ENCODE measurements at regions not wholly inside any gene's neighbourhood (a gene's known extent, or its start where the extent isn't known, plus 50 kb on each side); places are given as distances from the start of the nearest gene placed in this dataset.

DNA sequence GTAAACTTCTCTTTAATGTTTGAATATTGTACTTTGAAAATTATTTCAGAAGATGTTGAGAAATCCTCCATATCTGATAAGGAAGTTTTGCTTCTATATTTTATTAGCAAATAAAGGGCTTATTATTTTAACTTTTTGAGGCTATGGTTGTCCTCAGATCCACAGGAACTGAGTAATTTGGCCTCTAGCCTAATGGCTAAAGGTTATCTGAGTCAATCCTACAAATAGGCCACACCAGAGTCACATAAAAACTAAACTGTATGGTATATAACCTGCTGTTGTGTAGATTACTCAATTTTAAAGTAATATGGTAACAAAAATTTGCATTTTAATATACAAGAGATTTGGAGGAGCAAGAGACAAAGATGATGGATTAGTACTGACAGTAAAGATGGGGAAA is 549.2 kb upstream of the GRAMD2B start:
- Mint-ChIP-seq H3K9me3 (peaks cover 14% of the 10 kb centered on the region), H3K36me3 (no peaks in the 10 kb centered on the region), H3K27ac (no peak overlapping the region), H3K4me1 (ENCODE audit: low read depth) (no peaks in the 10 kb centered on the region), H3K4me3 (no peak overlapping the region), H3K27me3 (no peaks in the 10 kb centered on the region)
- intact Hi-C loops (cut with micrococcal nuclease): no loop called here
- no peak for DNase-seq
- ChIA-PET POLR2A (no interaction called here), CTCF (no interaction called here)

DNA sequence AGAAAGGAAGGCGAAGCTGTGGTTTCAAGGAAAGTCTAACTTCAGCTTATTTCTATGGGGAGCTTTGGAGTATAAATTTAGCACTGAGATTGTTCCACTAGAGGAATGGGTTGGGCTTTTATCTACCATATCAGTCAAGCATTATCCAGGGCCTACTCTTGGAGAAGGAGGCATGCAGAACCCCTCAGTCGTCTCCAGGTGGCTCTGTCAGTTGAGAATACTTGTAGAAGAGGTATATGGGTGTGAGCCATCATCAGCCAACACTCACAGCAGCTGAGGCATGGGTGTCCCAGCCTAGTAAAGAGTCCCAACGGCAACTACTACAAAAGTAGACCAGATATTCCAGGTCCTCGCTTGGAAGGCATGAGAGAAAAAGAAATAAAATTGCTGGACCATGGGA is 548.5 kb upstream of the GRAMD2B start:
- no peak overlapping the region for H3K4me3 Mint-ChIP-seq
- intact Hi-C loops (cut with micrococcal nuclease): no loop called here
- no peak for DNase-seq
- H3K36me3 Mint-ChIP-seq: no peaks in the 10 kb centered on the region
- no peaks in the 10 kb centered on the region for H3K4me1 Mint-ChIP-seq (ENCODE audit: low read depth)
- peaks cover 14% of the 10 kb centered on the region for H3K9me3 Mint-ChIP-seq
- POLR2A ChIA-PET: no interaction called here
- CTCF ChIA-PET: no interaction called here
- H3K27ac Mint-ChIP-seq: no peak overlapping the region
- H3K27me3 Mint-ChIP-seq: no peaks in the 10 kb centered on the region

DNA sequence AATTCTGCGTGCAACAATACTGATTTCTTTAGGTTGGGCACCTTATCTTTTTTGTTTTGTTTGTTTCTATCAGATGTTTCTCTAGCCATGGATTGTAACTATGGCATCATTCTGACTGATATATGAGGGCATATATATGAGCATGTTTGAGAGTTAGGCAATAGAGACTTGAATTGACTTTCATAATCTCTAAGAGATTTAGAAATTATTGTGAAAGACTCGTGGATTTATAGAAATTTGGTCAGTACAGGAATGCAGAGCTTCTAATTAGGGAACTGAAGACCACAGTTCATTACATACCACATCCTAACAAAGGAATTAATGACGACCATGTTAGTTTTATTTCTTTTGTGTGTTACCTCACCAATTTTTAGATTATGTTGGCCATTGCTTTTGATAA is 546.0 kb upstream of the GRAMD2B start:
- ChIA-PET CTCF (no interaction called here), POLR2A (no interaction called here)
- H3K27ac Mint-ChIP-seq: no peak overlapping the region
- no peaks in the 10 kb centered on the region for H3K36me3 Mint-ChIP-seq
- no peak for DNase-seq
- no peaks in the 10 kb centered on the region for H3K27me3 Mint-ChIP-seq
- peaks cover 14% of the 10 kb centered on the region for H3K9me3 Mint-ChIP-seq
- H3K4me3 Mint-ChIP-seq: no peak overlapping the region
- intact Hi-C loops (cut with micrococcal nuclease): no loop called here
- H3K4me1 Mint-ChIP-seq (ENCODE audit: low read depth): no peaks in the 10 kb centered on the region

DNA sequence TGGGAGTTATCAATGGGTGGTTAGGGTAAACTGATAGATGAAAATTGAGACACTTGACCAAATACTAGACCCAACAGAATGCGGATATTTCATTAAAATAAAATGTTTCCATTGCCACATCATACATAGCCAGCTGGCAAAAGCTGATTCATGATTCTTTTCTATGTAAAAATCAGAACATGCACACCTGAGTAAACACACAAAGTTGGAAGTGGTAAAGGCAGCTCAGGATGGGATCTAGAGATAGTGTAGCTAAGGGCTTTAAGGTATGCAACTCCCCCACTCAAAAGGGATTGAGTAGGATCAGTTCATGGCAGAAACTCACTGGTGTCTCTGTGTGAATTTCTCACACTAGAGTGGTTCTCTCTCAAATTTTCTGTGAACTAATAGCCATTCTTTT is 541.1 kb upstream of the GRAMD2B start:
- H3K4me3 Mint-ChIP-seq: no peak overlapping the region
- no peaks in the 10 kb centered on the region for H3K36me3 Mint-ChIP-seq
- no peaks in the 10 kb centered on the region for H3K27me3 Mint-ChIP-seq
- CTCF ChIA-PET: no interaction called here
- peaks cover 4% of the 10 kb centered on the region for H3K9me3 Mint-ChIP-seq
- no peak for DNase-seq
- intact Hi-C loops (cut with micrococcal nuclease): no loop called here
- H3K4me1 Mint-ChIP-seq (ENCODE audit: low read depth): no peaks in the 10 kb centered on the region
- POLR2A ChIA-PET: no interaction called here
- no peak overlapping the region for H3K27ac Mint-ChIP-seq

DNA sequence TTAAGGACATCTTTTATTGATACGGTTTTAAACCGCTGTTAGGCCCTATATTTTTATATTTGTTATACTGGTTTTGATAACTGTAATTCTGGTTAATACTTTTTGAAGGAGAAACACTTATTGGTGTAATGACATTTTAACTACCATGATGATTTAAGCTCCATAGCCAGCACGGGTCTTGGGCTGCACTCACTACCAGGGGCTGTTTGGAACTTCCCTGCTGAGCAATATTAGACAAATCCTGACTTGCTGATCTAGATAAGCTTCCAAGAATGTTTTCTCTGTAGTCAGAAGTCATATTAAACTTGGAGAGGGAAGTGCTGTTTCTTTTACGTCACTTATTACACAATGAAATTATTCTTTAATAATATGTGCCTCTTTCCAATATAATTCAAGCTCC is 540.0 kb upstream of the GRAMD2B start:
- Mint-ChIP-seq H3K27ac (no peak overlapping the region), H3K27me3 (no peaks in the 10 kb centered on the region), H3K9me3 (peaks cover 3% of the 10 kb centered on the region), H3K36me3 (no peaks in the 10 kb centered on the region), H3K4me3 (no peak overlapping the region), H3K4me1 (ENCODE audit: low read depth) (no peaks in the 10 kb centered on the region)
- ChIA-PET CTCF (no interaction called here), POLR2A (no interaction called here)
- intact Hi-C loops (cut with micrococcal nuclease): no loop called here
- DNase-seq: no peak

DNA sequence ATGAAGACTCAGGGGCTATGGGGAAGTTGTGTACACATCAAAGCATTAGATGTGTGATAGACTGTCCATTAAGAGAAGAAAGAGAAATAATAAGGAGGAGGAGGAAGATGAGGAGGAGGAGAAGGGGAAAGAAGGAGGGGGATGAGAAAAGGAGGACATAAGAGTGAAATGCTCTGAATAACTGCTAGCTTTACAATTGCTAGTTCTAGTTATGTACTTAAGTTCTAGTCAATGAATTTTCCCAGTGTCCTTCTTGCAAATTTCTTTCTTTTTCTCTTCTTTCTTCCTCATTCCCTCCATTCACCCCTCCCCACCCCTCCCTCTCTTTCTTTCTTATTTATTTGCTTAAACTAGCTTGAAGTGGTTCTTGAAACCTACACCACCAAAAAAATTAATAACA is 534.9 kb upstream of the GRAMD2B start:
- no peaks in the 10 kb centered on the region for H3K27me3 Mint-ChIP-seq
- H3K4me1 Mint-ChIP-seq (ENCODE audit: low read depth): no peaks in the 10 kb centered on the region
- POLR2A ChIA-PET: no interaction called here
- CTCF ChIA-PET: no interaction called here
- peaks cover 11% of the 10 kb centered on the region for H3K9me3 Mint-ChIP-seq
- H3K36me3 Mint-ChIP-seq: no peaks in the 10 kb centered on the region
- DNase-seq: no peak
- H3K4me3 Mint-ChIP-seq: no peak overlapping the region
- H3K27ac Mint-ChIP-seq: no peak overlapping the region
- intact Hi-C loops (cut with micrococcal nuclease): no loop called here

DNA sequence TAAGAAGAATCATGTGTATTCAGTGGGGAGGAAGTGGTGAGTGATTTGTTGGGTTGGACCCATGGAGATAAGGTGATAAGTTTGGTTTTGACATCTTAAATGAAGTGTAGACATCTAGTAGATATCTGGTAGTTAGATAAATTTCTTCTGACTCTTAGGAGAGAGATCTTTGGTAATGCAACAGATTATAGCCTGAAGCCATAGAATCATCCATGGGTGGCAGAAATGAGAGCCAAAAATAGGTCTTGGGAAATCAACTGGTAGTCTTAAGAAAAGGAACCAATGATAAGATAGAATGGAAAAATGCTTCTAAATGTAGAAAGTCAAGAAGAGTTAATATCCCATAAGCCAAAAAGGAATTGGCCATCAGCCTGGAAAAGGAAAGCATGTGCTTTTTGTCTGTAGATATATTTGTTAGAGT is 532.7 kb upstream of the GRAMD2B start:
- no peaks in the 10 kb centered on the region for H3K27me3 Mint-ChIP-seq
- ChIA-PET POLR2A (no interaction called here), CTCF (no interaction called here)
- DNase-seq: no peak
- H3K36me3 Mint-ChIP-seq: no peaks in the 10 kb centered on the region
- no peak overlapping the region for H3K4me3 Mint-ChIP-seq
- intact Hi-C loops (cut with micrococcal nuclease): no loop called here
- no peaks in the 10 kb centered on the region for H3K4me1 Mint-ChIP-seq (ENCODE audit: low read depth)
- peaks cover 11% of the 10 kb centered on the region for H3K9me3 Mint-ChIP-seq
- H3K27ac Mint-ChIP-seq: no peak overlapping the region

DNA sequence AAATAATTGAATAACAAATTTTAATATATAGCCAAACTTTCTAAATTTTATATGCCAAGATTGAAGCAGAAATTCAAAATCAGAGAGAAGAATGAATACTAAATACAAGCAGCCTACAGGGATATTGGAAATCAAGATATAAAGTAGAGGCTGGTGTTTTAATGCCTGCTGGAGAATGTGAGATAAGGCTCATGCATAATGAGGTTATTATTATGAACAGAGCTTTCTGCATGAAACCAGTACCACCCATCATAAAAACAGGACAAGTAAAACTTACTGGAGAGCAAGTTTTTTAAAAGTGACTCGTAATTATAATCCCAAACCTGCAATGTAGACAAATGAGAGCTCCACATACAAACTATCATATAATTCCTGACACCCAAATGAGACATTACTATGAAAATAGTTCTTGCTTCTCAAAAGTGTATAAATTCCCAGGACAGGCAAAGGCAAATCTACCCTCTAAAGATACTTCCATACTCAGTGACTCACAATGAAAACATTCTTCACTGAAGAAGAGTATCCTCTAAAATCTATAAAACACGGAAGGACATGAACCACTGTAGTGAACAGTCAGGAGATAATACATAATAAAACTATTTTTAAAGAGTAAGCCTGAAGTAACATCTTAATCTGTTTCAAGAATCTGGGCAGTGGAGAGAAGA is 532.0 kb upstream of the GRAMD2B start:
- DNase-seq: no peak
- Mint-ChIP-seq H3K9me3 (peaks cover 11% of the 10 kb centered on the region), H3K27ac (no peak overlapping the region), H3K4me3 (no peak overlapping the region), H3K4me1 (ENCODE audit: low read depth) (no peaks in the 10 kb centered on the region), H3K36me3 (no peaks in the 10 kb centered on the region), H3K27me3 (no peaks in the 10 kb centered on the region)
- CTCF ChIA-PET: no interaction called here
- POLR2A ChIA-PET: no interaction called here
- intact Hi-C loops (cut with micrococcal nuclease): no loop called here

DNA sequence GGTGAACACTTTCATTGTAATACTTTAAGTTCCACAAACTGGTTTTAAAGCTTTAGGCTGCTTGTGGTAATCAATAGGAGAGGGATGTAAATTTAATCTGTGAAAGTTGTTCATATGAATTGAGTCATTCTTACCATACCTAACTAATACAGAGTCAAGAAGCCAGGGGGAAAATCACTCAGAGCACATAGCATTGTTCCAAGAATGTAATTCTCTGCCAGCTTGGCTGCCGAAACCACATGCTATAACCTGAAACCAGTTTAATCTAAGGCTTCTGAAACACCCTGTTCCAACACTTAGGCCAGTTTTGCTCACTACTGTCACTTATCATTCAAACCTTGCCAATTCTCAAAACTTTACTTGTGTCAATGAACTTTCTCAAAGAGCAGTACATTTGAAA is 528.8 kb upstream of the GRAMD2B start:
- POLR2A ChIA-PET: no interaction called here
- H3K36me3 Mint-ChIP-seq: no peaks in the 10 kb centered on the region
- DNase-seq: no peak
- H3K27me3 Mint-ChIP-seq: no peaks in the 10 kb centered on the region
- no peak overlapping the region for H3K27ac Mint-ChIP-seq
- H3K4me3 Mint-ChIP-seq: no peak overlapping the region
- CTCF ChIA-PET: no interaction called here
- H3K4me1 Mint-ChIP-seq (ENCODE audit: low read depth): no peaks in the 10 kb centered on the region
- H3K9me3 Mint-ChIP-seq: peaks cover 4% of the 10 kb centered on the region
- intact Hi-C loops (cut with micrococcal nuclease): no loop called here

DNA sequence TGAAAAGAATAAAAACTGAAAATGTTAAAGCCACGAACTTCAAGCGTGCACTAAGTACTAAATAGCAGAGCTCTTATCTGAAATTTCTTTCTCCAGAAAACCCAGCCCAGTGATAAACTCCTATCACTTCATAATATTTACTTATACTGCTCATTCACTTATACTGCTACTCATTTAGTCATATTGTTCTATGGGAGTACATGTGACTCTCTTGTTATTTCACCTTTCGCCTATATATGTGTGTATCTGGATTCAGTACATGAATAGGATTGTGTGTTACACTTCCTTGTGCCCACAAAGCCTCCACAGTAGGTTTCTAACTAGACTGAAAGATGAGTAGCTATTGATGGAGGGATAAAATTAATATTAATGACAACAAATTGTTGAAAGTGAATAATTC is 526.8 kb upstream of the GRAMD2B start:
- no peak for DNase-seq
- ChIA-PET POLR2A (no interaction called here), CTCF (no interaction called here)
- Mint-ChIP-seq H3K36me3 (no peaks in the 10 kb centered on the region), H3K9me3 (peaks cover 5% of the 10 kb centered on the region), H3K4me3 (no peak overlapping the region), H3K4me1 (ENCODE audit: low read depth) (no peaks in the 10 kb centered on the region), H3K27ac (no peak overlapping the region), H3K27me3 (no peaks in the 10 kb centered on the region)
- intact Hi-C loops (cut with micrococcal nuclease): no loop called here

DNA sequence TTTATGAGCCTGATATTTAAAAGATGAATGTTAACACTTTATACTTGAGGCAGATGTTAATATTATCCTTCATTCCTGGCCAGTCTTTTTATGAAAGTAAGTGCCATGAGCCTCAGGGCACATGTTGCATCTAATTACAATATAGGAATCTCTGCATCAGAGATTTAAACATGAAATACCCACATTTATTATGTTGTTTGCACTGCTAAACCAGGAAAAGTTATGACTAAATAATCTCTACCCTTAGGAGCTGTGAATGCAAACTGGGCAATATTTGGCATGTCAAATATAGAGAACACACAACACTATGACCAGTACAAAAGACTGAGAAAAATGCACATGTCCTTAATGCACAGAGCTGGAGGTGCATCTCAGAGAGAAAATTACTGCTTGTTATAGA is 526.1 kb upstream of the GRAMD2B start:
- intact Hi-C loops (cut with micrococcal nuclease): no loop called here
- Mint-ChIP-seq H3K9me3 (peaks cover 6% of the 10 kb centered on the region), H3K27me3 (no peaks in the 10 kb centered on the region), H3K4me3 (no peak overlapping the region), H3K36me3 (no peaks in the 10 kb centered on the region), H3K4me1 (ENCODE audit: low read depth) (no peaks in the 10 kb centered on the region), H3K27ac (no peak overlapping the region)
- ChIA-PET POLR2A (no interaction called here), CTCF (no interaction called here)
- no peak for DNase-seq

DNA sequence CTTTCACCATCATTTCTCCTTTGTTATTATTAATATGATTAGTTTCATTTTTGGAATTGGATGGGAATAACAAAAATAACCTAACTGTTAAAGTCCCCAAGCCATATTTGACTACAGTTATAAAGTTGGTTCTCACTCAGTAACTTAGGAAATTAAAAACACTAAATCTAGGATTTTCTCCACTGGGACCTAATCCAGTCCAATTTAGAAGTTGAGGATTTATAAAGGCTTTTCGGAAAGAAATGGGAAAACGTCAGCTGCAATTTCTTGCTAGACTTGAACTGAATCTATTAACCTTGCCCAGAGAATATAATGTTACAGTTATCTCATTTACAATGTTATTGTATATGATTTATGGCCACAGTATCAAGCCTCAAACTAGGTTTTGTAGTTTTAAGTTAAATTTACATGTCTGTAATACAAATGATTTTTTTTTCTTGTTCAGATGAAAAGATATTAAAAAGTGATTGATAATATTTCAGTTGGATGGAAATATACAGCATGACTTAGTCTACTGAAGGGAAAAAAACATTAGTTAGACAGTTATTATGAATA is 524.3 kb upstream of the GRAMD2B start:
- H3K9me3 Mint-ChIP-seq: peaks cover 2% of the 10 kb centered on the region
- no peaks in the 10 kb centered on the region for H3K36me3 Mint-ChIP-seq
- intact Hi-C loops (cut with micrococcal nuclease): no loop called here
- no peak overlapping the region for H3K4me3 Mint-ChIP-seq
- H3K4me1 Mint-ChIP-seq (ENCODE audit: low read depth): no peaks in the 10 kb centered on the region
- POLR2A ChIA-PET: no interaction called here
- CTCF ChIA-PET: no interaction called here
- no peaks in the 10 kb centered on the region for H3K27me3 Mint-ChIP-seq
- DNase-seq: no peak
- H3K27ac Mint-ChIP-seq: no peak overlapping the region

DNA sequence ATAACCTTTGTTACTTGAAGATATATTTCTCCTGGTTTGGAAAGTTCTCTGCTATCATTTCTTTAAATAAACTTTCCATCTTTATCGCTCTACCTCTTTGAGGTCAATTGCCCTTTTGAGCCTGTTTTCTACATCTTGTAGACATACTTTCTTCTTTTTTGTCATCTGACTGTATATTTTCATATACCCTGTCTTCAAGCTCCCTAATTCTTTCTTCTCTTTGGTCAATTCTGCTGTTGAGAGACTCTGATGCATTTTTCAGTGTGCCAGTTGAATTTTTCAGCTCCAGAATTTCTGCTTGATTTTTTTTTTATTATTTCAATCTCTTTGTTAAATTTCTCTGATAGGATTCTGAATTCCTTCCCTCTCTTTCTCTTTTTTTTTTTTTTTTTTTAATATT is 511.2 kb upstream of the GRAMD2B start:
- H3K27me3 Mint-ChIP-seq: no peaks in the 10 kb centered on the region
- no peak for DNase-seq
- no peak overlapping the region for H3K27ac Mint-ChIP-seq
- intact Hi-C loops (cut with micrococcal nuclease): no loop called here
- ChIA-PET POLR2A (no interaction called here), CTCF (interaction anchor here (0.7 kb wide), 1 partner anchor 78 kb away, joined by 7 read pairs; no protein-coding TSS in a partner anchor)
- H3K9me3 Mint-ChIP-seq: peaks cover 32% of the 10 kb centered on the region
- H3K36me3 Mint-ChIP-seq: no peaks in the 10 kb centered on the region
- no peaks in the 10 kb centered on the region for H3K4me1 Mint-ChIP-seq (ENCODE audit: low read depth)
- H3K4me3 Mint-ChIP-seq: no peak overlapping the region

Measured in activated CD4-positive, alpha-beta memory T cell treated with anti-CD3 and anti-CD28 coated beads for 36 hours (primary cell).